IMR-90 (cell line): ENCODE measurements at regions not wholly inside any gene's neighbourhood (a gene's known extent, or its start where the extent isn't known, plus 50 kb on each side); places are given as distances from the start of the nearest gene placed in this dataset.

Source experiments
- ATAC-seq: fragments of 200-7000 bp; cut with Tn5 transposase; 2 replicates; pipeline ENCODE4 v1.9.1; 2020; ENCODE audit warnings: low read depth, mild to moderate bottlenecking, moderate library complexity
- BruUV-seq: library from RNA; stranded (reverse); fragments of 400-500 nt; replicated peaks from 2 replicates; lab custom pipeline; 2021; lab: Mats Ljungman, UMichigan
- CTCF ChIA-PET: fragments of 300-600 bp; formaldehyde crosslinking; extraction: SDS; loops from one replicate; lab custom pipeline; 2021; ENCODE audit warnings: antibody characterized with exemption; lab: Yijun Ruan, JAX
- POLR2A ChIA-PET: fragments of 300-600 bp; sonication (Branson Sonifier 250); formaldehyde crosslinking; loops from one replicate; lab custom pipeline; 2022; ENCODE audit warnings: antibody characterized with exemption; ENCODE audit not compliant: unreplicated experiment; lab: Charles Lee
- DNase-seq: peaks from one replicate; pipeline ENCODE4 v3.0.0; 2013
- H2AFZ ChIP-seq: replicated peaks from 2 replicates; pipeline ENCODE3; 2013; ENCODE audit warnings: low read length, mild to moderate bottlenecking; ENCODE audit not compliant: poor library complexity
- H2AK5ac ChIP-seq: 2 replicates; pipeline ENCODE4 v1.6.1; 2013; ENCODE audit warnings: low read depth, low read length, inconsistent platforms
- H2AK9ac ChIP-seq: replicated peaks from 2 replicates; pipeline ENCODE3; 2013; ENCODE audit warnings: mild to moderate bottlenecking, low read depth, low read length, moderate library complexity; ENCODE audit not compliant: poor library complexity
- H2BK120ac ChIP-seq: 2 replicates; pipeline ENCODE4 v1.6.1; 2013; ENCODE audit warnings: low read depth, low read length, inconsistent platforms
- H2BK15ac ChIP-seq: 3 replicates; pipeline ENCODE4 v1.6.1; 2013; ENCODE audit warnings: low read depth, low read length, inconsistent platforms
- H2BK20ac ChIP-seq: 2 replicates; pipeline ENCODE4 v1.6.1; 2013; ENCODE audit warnings: low read depth, mild to moderate bottlenecking, inconsistent platforms, low read length, moderate library complexity
- H2BK5ac ChIP-seq: 2 replicates; pipeline ENCODE4 v1.6.1; 2013; ENCODE audit warnings: mild to moderate bottlenecking, low read depth, low read length, inconsistent platforms; ENCODE audit not compliant: poor library complexity, severe bottlenecking
- H3K14ac ChIP-seq: replicated peaks from 2 replicates; pipeline ENCODE4 v1.6.1; 2013; ENCODE audit warnings: low read depth, low read length, inconsistent platforms
- H3K18ac ChIP-seq: 2 replicates; pipeline ENCODE4 v1.6.1; 2013; ENCODE audit warnings: low read depth, low read length, control low read depth
- H3K23ac ChIP-seq: 2 replicates; pipeline ENCODE4 v1.6.1; 2013; ENCODE audit warnings: low read depth, low read length, inconsistent platforms
- H3K27ac ChIP-seq: 2 replicates; pipeline ENCODE4 v1.5.1; 2013; ENCODE audit warnings: mild to moderate bottlenecking, control low read depth, low read length; ENCODE audit not compliant: insufficient read depth
- H3K27me3 ChIP-seq: 2 replicates; pipeline ENCODE4 v1.6.1; 2013; ENCODE audit warnings: low read length; ENCODE audit not compliant: control insufficient read depth, insufficient read depth
- H3K36me3 ChIP-seq: 2 replicates; pipeline ENCODE4 v1.6.1; 2013; ENCODE audit warnings: low read length, mixed read lengths; ENCODE audit not compliant: control insufficient read depth, insufficient read depth
- H3K4ac ChIP-seq: 2 replicates; pipeline ENCODE4 v1.6.1; 2013; ENCODE audit warnings: low read depth, low read length, inconsistent platforms
- H3K4me1 ChIP-seq: 2 replicates; pipeline ENCODE4 v1.6.1; 2013; ENCODE audit warnings: low read length, mixed read lengths; ENCODE audit not compliant: control insufficient read depth, insufficient read depth
- H3K4me2 ChIP-seq: 2 replicates; pipeline ENCODE4 v1.6.1; 2013; ENCODE audit warnings: low read depth, mild to moderate bottlenecking, control low read depth, low read length, moderate library complexity
- H3K4me3 ChIP-seq: 2 replicates; pipeline ENCODE4 v1.5.1; 2013; ENCODE audit warnings: low read depth, mild to moderate bottlenecking, control low read depth, low read length, moderate library complexity; ENCODE audit not compliant: insufficient read depth
- H3K56ac ChIP-seq: 2 replicates; pipeline ENCODE4 v1.6.1; 2013; ENCODE audit warnings: low read length, inconsistent platforms; ENCODE audit not compliant: insufficient read depth; ENCODE audit errors: extremely low read depth
- H3K79me1 ChIP-seq, 2 experiments: 2 replicates each; pipeline ENCODE4 v1.6.1; 2013; ENCODE audit warnings: low read length in 2 of 2, inconsistent platforms in 1 of 2, low read depth in 1 of 2
- H3K9ac ChIP-seq: 2 replicates; pipeline ENCODE4 v1.6.1; 2013; ENCODE audit warnings: low read depth, low read length, control low read depth
- H3K9me1 ChIP-seq: 2 replicates; pipeline ENCODE4 v1.6.1; 2013; ENCODE audit warnings: low read length, inconsistent platforms; ENCODE audit not compliant: insufficient read depth
- H3K9me3 ChIP-seq: 2 replicates; pipeline ENCODE4 v1.6.1; 2013; ENCODE audit warnings: low read length; ENCODE audit not compliant: control insufficient read depth, insufficient read depth
- H4K20me1 ChIP-seq: 2 replicates; pipeline ENCODE4 v1.6.1; 2013; ENCODE audit warnings: low read length, inconsistent platforms; ENCODE audit not compliant: insufficient read depth
- H4K5ac ChIP-seq: 2 replicates; pipeline ENCODE4 v1.6.1; 2013; ENCODE audit warnings: mild to moderate bottlenecking, low read depth, low read length, control low read depth
- H4K8ac ChIP-seq, 2 experiments: 2 replicates each; pipeline ENCODE4 v1.6.1; 2013; ENCODE audit warnings: low read depth in 2 of 2, low read length in 2 of 2, control low read depth in 1 of 2, inconsistent platforms in 1 of 2
- H4K91ac ChIP-seq: 2 replicates; pipeline ENCODE4 v1.6.1; 2013; ENCODE audit warnings: low read depth, low read length, inconsistent platforms; ENCODE audit not compliant: insufficient read depth
- BHLHE40 ChIP-seq: fragments of 150-350 bp; IDR thresholded peaks from 2 replicates; pipeline ENCODE4 v1.6.1; 2016; ENCODE audit warnings: mild to moderate bottlenecking, low read depth, low read length
- CEBPB ChIP-seq: IDR thresholded peaks from 2 replicates; pipeline ENCODE4 v1.6.1; 2012; ENCODE audit warnings: low read depth, low read length, improper control_type of control experiment
- CHD1 ChIP-seq: IDR thresholded peaks from 2 replicates; pipeline ENCODE4 v1.6.1; 2012; ENCODE audit warnings: low read depth, low read length, improper control_type of control experiment
- CTCF ChIP-seq: conservative IDR thresholded peaks from 2 replicates; pipeline ENCODE4 v1.5.1; 2012; ENCODE audit warnings: mild to moderate bottlenecking, low read depth, low read length, improper control_type of control experiment
- ELK1 ChIP-seq: fragments of 150-350 bp; IDR thresholded peaks from 2 replicates; pipeline ENCODE4 v1.6.1; 2016; ENCODE audit warnings: low read depth, mild to moderate bottlenecking, low read length, moderate library complexity, borderline replicate concordance
- MAZ ChIP-seq: IDR thresholded peaks from 2 replicates; pipeline ENCODE4 v1.6.1; 2012; ENCODE audit warnings: low read depth, mild to moderate bottlenecking, low read length, improper control_type of control experiment, moderate library complexity, borderline replicate concordance
- MXI1 ChIP-seq: IDR thresholded peaks from 2 replicates; pipeline ENCODE4 v1.6.1; 2012; ENCODE audit warnings: low read depth, mild to moderate bottlenecking, low read length, moderate library complexity, borderline replicate concordance
- NFE2L2 ChIP-seq: fragments of 150-350 bp; IDR thresholded peaks from 2 replicates; pipeline ENCODE4 v1.6.1; 2016; ENCODE audit warnings: low read depth, mild to moderate bottlenecking, low read length
- POLR2A ChIP-seq: IDR thresholded peaks from 2 replicates; pipeline ENCODE4 v1.6.1; 2012; ENCODE audit warnings: mild to moderate bottlenecking, low read depth, low read length
- RAD21 ChIP-seq: IDR thresholded peaks from 2 replicates; pipeline ENCODE4 v1.6.1; 2012; ENCODE audit warnings: low read length, improper control_type of control experiment
- WGBS, 2 experiments: methylation state at CpG; one replicate each; pipeline versions ENCODE4 v1.1.5 to v1.1.7; 2013; ENCODE audit warnings: missing lambda C conversion rate in 2 of 2; ENCODE audit not compliant: insufficient read length in 1 of 2; ENCODE audit errors: extremely low coverage in 2 of 2; 5-methylcytosine and 5-hydroxymethylcytosine counted together
- dilution Hi-C: fragments of 300-500 bp; cut with HindIII; formaldehyde crosslinking; loops from one replicate; pipeline ENCODE4 v1.14.3; 2018; ENCODE audit warnings: low sequenced_read_pairs; ENCODE audit not compliant: unreplicated experiment
- in situ Hi-C: fragments of 300-500 bp; cut with MboI; formaldehyde crosslinking; loops from 3 replicates; pipeline ENCODE4 v1.14.3; 2019; ENCODE audit warnings: low sequenced_read_pairs, inconsistent platforms, mixed read lengths
- intact Hi-C: fragments of 100-400 bp; cut with micrococcal nuclease; formaldehyde crosslinking; loops from 2 replicates; pipeline ENCODE4 v1.10.0; 2022

- H4K91ac ChIP-seq = no peak overlapping the region
- H2BK20ac ChIP-seq = no peak overlapping the region
- in situ Hi-C loops (no loop called here), intact Hi-C loops (no loop called here), dilution Hi-C loops (loop anchor here (10.0 kb wide), 1 partner anchor 57 kb away; no protein-coding TSS in a partner anchor)
- TF ChIP-seq ELK1 (no peak), MXI1 (no peak), RAD21 (no peak), BHLHE40 (no peak), MAZ (no peak), CTCF (no peak), POLR2A (no peak), CHD1 (no peak), NFE2L2 (no peak), CEBPB (no peak)
- no peak overlapping the region for H3K14ac ChIP-seq
- no peak overlapping the region for H3K4me2 ChIP-seq
- ATAC-seq = no peak
- no peak overlapping the region for H4K8ac ChIP-seq
- H2BK15ac ChIP-seq = no peak overlapping the region
- no peak overlapping the region for H3K23ac ChIP-seq
- no peak overlapping the region for H4K5ac ChIP-seq
- no peak for DNase-seq
- no peaks in the 10 kb centered on the region for H3K36me3 ChIP-seq
- H3K56ac ChIP-seq = no peak overlapping the region
- H2AK9ac ChIP-seq = no peak overlapping the region
- H3K9me1 ChIP-seq = no peaks in the 10 kb centered on the region
- H3K9me3 ChIP-seq = no peaks in the 10 kb centered on the region
- no peak overlapping the region for H2AFZ ChIP-seq
- no TSS peak for BruUV-seq
- H2AK5ac ChIP-seq = no peak overlapping the region
- no peaks in the 10 kb centered on the region for H3K4me1 ChIP-seq
- no peaks in the 10 kb centered on the region for H4K20me1 ChIP-seq
- no peak overlapping the region for H3K9ac ChIP-seq
- no peak overlapping the region for H2BK5ac ChIP-seq
- no peak overlapping the region for H3K4me3 ChIP-seq
- no peaks in the 10 kb centered on the region for H3K79me1 ChIP-seq
- WGBS, 2 experiments = no CpG with 5 or more reads among the region's 1 CpG
- H3K4ac ChIP-seq = no peak overlapping the region
- H3K18ac ChIP-seq = no peak overlapping the region
- no peak overlapping the region for H2BK120ac ChIP-seq
- H3K27me3 ChIP-seq = no peaks in the 10 kb centered on the region; the same call in 1 of the 2 replicates
- no peak overlapping the region for H3K27ac ChIP-seq
- ChIA-PET CTCF (no interaction called here), POLR2A (no interaction called here)
These were observed 107.7 kb upstream of the ANK3 start for GRCh38 chr10:60497364-60497763.
